Psoas muscle (tissue), 7 donors: ENCODE measurements at regions not wholly inside any gene's neighbourhood (a gene's known extent, or its start where the extent isn't known, plus 50 kb on each side); places are given as distances from the start of the nearest gene placed in this dataset.

ENCODE experiments used
- ATAC-seq, 4 donors: fragments of 200-7000 bp; cut with Tn5 transposase; one replicate each; pipeline ENCODE4 v1.9.1; 2020; ENCODE audit warnings: moderate library complexity in 3 of 4, mild to moderate bottlenecking in 2 of 4
- DNase-seq, 2 donors: peaks; one replicate each; pipeline ENCODE4 v3.0.0-alpha.2; 2020
- H3K27ac ChIP-seq: fragments of 200-600 bp; one replicate; pipeline ENCODE4 v1.8.0; 2022
- H3K27me3 ChIP-seq, 3 donors: fragments of 200-600 bp in 1 of 3; one replicate each; pipeline versions ENCODE4 v1.6.1 to v1.8.0; 2013 to 2022; ENCODE audit warnings: low read length in 2 of 3, mild to moderate bottlenecking in 2 of 3, moderate library complexity in 1 of 3; ENCODE audit not compliant: insufficient read depth in 3 of 3
- H3K36me3 ChIP-seq, 2 donors: fragments of 200-600 bp in 1 of 2; one replicate each; pipeline versions ENCODE4 v1.6.1 to v1.8.0; 2013 to 2022; ENCODE audit warnings: low read depth in 1 of 2, mild to moderate bottlenecking in 1 of 2, moderate library complexity in 1 of 2; ENCODE audit not compliant: insufficient read depth in 1 of 2
- H3K4me1 ChIP-seq: fragments of 200-600 bp; one replicate; pipeline ENCODE4 v1.8.0; 2022
- H3K4me3 ChIP-seq: fragments of 200-600 bp; one replicate; pipeline ENCODE4 v1.8.0; 2022; ENCODE audit warnings: mild to moderate bottlenecking
- H3K9me3 ChIP-seq: fragments of 200-600 bp; one replicate; pipeline ENCODE4 v1.8.0; 2022
- WGBS, 3 donors: extraction: QIAGEN DNeasy Blood & Tissue Kit; methylation state at CpG; one replicate each; pipeline versions ENCODE4 v1.1.6 to v1.1.7; 2013; 5-methylcytosine and 5-hydroxymethylcytosine counted together
- intact Hi-C, 2 donors: fragments of 100-400 bp; cut with DNase I; formaldehyde crosslinking; loops; one replicate each; pipeline versions ENCODE4 v1.11.0 to v1.14.2; 2022
- TF ChIP-seq, protein P1 (sequence below): fragments of 200-600 bp; IDR thresholded peaks from one replicate; pipeline ENCODE4 v1.8.0; 2022; ENCODE audit warnings: antibody characterized with exemption
- donor health status: healthy with polysubstance abuse.
- donor health status: DM: no; HTN: no; CAD: no; lungs with moderate emphysema.
- donor health status: Bipolar disorder and iron deficiency.
- donor health status: healthy.
- donor health status: DM: yes; HTN: yes; CAD: no.
- donor health status: DM: no; HTN: no; CAD: no.
- donor health status: DM: yes; HTN: yes; CAD: no.

DNA sequence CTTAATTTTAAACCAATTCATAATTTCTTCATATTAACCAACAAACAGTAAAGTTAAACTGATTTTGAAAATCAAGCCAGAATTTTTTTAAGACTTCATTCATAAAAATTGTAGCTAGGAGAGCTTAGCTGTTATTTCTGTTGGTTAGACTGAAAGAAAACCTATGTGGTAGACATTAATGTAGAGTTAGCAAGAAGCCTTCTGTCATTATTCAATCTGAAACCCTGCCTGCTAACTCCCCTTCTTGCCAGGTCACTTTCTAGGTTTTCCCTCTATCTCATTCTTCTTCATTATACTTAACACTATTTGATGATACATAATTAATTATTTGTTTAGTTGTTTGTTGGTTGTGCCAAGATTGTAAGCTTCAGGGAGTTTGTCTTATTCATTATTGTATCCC is 304.3 kb upstream of the MEF2C start:
- Histone ChIP-seq H3K4me1 (peaks cover 34% of the 10 kb centered on the region), H3K27me3 (no peaks in the 10 kb centered on the region), H3K36me3 (no peaks in the 10 kb centered on the region), H3K4me3 (no peak overlapping the region), H3K27ac (peak overlapping the region; percentile 15), H3K9me3 (no peaks in the 10 kb centered on the region)
- TF ChIP-seq, protein P1, sequence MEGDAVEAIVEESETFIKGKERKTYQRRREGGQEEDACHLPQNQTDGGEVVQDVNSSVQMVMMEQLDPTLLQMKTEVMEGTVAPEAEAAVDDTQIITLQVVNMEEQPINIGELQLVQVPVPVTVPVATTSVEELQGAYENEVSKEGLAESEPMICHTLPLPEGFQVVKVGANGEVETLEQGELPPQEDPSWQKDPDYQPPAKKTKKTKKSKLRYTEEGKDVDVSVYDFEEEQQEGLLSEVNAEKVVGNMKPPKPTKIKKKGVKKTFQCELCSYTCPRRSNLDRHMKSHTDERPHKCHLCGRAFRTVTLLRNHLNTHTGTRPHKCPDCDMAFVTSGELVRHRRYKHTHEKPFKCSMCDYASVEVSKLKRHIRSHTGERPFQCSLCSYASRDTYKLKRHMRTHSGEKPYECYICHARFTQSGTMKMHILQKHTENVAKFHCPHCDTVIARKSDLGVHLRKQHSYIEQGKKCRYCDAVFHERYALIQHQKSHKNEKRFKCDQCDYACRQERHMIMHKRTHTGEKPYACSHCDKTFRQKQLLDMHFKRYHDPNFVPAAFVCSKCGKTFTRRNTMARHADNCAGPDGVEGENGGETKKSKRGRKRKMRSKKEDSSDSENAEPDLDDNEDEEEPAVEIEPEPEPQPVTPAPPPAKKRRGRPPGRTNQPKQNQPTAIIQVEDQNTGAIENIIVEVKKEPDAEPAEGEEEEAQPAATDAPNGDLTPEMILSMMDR = no peak
- ATAC-seq = no peak
- intact Hi-C loops = no loop called here
- DNase-seq = no peak

DNA sequence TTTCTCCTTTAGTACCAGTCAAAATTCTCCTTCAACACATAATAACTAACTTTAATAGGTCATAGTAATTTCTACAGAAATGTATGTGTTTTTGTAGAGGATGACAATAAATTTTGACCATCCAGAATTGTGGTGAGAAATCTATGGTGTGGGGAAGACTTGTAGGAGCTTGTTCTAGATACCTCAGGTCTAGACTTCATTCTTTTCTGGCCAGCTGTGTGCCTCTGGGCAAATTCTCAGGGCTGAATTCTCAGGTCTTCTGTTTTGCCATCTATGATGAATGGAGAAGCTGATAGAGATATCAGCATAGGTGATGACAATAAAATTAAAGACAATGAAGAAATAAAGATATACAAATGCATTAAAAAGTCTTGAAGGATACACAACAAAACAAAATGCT is 298.6 kb upstream of the MEF2C start:
- H3K4me1 ChIP-seq = peaks cover 11% of the 10 kb centered on the region
- ATAC-seq (no peak), DNase-seq (no peak)
- H3K4me3 ChIP-seq = no peak overlapping the region
- no peaks in the 10 kb centered on the region for H3K9me3 ChIP-seq
- TF ChIP-seq, protein P1 = no peak
- no peak overlapping the region for H3K27ac ChIP-seq
- H3K36me3 ChIP-seq = no peaks in the 10 kb centered on the region
- no peaks in the 10 kb centered on the region for H3K27me3 ChIP-seq
- intact Hi-C loops = no loop called here

DNA sequence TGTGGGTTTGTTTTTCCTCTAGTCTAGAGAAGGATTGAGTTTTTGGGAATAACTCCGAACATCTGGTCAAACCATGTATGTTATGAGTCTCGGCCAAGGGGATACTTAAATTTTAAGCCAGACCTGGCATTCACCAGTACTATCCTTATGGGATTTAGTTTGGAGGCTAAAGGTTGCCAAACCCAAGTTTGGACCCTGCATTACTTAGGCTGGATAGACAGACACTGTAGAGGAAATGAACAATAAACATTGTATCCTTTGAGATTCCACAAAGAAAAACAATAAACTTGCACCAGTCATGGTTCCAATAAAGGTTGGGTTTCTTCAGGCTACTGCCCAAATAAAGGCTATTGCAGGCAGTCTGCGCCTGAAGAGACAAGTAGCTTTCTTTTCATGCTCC is 296.7 kb upstream of the MEF2C start:
- TF ChIP-seq, protein P1 = no peak
- ATAC-seq (no peak), DNase-seq (no peak)
- intact Hi-C loops = no loop called here
- Histone ChIP-seq H3K4me1 (peaks cover 11% of the 10 kb centered on the region), H3K4me3 (no peak overlapping the region), H3K36me3 (no peaks in the 10 kb centered on the region), H3K9me3 (no peaks in the 10 kb centered on the region), H3K27me3 (no peaks in the 10 kb centered on the region), H3K27ac (no peak overlapping the region)
- WGBS, 3 donors = 63 to 75% (median 63%) methylated on average over 3 of the region's 3 CpGs

DNA sequence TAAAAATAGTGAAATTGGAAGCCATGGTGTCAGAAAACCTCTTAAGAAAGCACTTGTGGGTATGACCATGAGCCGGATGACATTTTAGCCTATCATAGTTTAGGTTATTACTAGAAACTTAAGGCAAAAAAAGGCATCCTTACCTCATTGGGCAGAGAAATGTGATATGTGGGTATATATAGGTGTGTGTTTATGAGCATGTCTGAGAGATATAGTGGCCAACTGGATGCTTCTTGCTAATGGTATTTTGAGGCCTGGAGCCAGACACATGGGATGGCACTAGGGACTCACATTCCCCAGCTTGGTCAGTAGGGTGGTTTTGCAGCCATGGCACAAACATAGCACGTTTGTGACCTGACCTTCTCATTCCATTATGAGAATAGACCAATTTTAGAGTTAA is 295.6 kb upstream of the MEF2C start:
- Histone ChIP-seq H3K9me3 (no peaks in the 10 kb centered on the region), H3K4me1 (peaks cover 11% of the 10 kb centered on the region), H3K27me3 (no peaks in the 10 kb centered on the region), H3K36me3 (no peaks in the 10 kb centered on the region), H3K4me3 (no peak overlapping the region), H3K27ac (peak overlapping the region; percentile 57)
- ATAC-seq (peak in 3 of 4 donors; percentile 69 to 84 (median 77)), DNase-seq (no peak)
- TF ChIP-seq, protein P1 = no peak
- 35 to 42% (median 38%) methylated on average over 2 of the region's 2 CpGs for WGBS, 3 donors
- intact Hi-C loops = no loop called here

DNA sequence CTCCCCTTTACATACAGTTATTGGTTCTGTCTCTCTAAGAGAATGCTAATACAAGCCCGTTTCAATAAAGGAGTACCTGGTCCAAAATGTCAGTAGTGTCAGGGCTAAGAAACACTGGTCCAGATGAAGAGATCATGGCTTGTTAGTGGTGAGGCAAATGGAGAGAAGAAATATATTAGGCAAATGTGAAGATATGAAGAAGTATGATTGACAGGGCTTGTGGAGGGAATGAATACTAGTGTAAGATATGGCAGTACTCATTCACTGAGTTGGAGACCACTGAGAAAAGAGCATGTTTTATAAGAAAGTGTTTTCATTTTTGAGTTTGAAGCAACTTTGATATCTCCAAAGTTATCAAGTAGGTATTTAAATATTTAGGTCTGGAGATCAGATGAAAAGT is 290.5 kb upstream of the MEF2C start:
- Histone ChIP-seq H3K36me3 (no peaks in the 10 kb centered on the region), H3K9me3 (no peaks in the 10 kb centered on the region), H3K4me1 (no peaks in the 10 kb centered on the region), H3K27ac (no peak overlapping the region), H3K27me3 (no peaks in the 10 kb centered on the region), H3K4me3 (no peak overlapping the region)
- TF ChIP-seq, protein P1 = no peak
- WGBS, 3 donors = 89 to 97% (median 91%) methylated on average over 1 of the region's 1 CpG
- ATAC-seq (no peak), DNase-seq (no peak)
- intact Hi-C loops = no loop called here
